ENCODE measurements at regions not wholly inside any gene's neighbourhood (a gene's known extent, or its start where the extent isn't known, plus 50 kb on each side); places are given as distances from the start of the nearest gene placed in this dataset.

- TF ChIP-seq RELB (IDR thresholded peaks at IDR 0.05; ENCODE audit: low read depth) (no peak), SMAD5 (IDR thresholded peaks at IDR 0.05; ENCODE audit: low read depth) (no peak)
These were observed 511.2 kb upstream of the RAG2 start (continued) for GRCh38 chr11:37109286-37109585.

- DNase-seq (ENCODE audit: low read depth, low spot score) (no peak), FAIRE-seq (no peak), ATAC-seq (no peak)
- TF ChIP-seq PAX5 (IDR thresholded peaks at IDR 0.05; ENCODE audit: borderline replicate concordance, low read depth, low read length): no peak
- TF ChIP-seq TCF7 (IDR thresholded peaks at IDR 0.05; ENCODE audit: borderline replicate concordance): no peak
- no peak for TF ChIP-seq ZNF217 (IDR thresholded peaks at IDR 0.05)
- no peak for TF ChIP-seq JUNB (IDR thresholded peaks at IDR 0.05)
- TF ChIP-seq MXI1 (IDR thresholded peaks at IDR 0.05; ENCODE audit: low read depth, low read length): no peak
- TF ChIP-seq RFX5 (IDR thresholded peaks at IDR 0.05; ENCODE audit: low read depth, low read length): no peak
- no peak for TF ChIP-seq BCL11A (IDR thresholded peaks at IDR 0.05; ENCODE audit: low read depth, low read length)
- TF ChIP-seq CEBPB (IDR thresholded peaks at IDR 0.05; ENCODE audit: borderline replicate concordance in 1 of 2, low read depth in 2 of 2, low read length in 2 of 2): no peak
- Histone ChIP-seq H4K20me1 (ENCODE audit: control insufficient read depth, insufficient read depth) (no peaks in the 10 kb centered on the region), H3K4me3 (no peak overlapping the region), H3K9ac (ENCODE audit: control insufficient read depth, insufficient read depth, low read length) (no peak overlapping the region), H3K36me3 (ENCODE audit: control insufficient read depth in 2 of 2, insufficient read depth in 2 of 2, low read length in 1 of 2) (no peaks in the 10 kb centered on the region), H2AFZ (ENCODE audit: control insufficient read depth, low read depth, low read length) (no peak overlapping the region), H3K27ac (ENCODE audit: control insufficient read depth, insufficient read depth) (no peak overlapping the region), H3K4me1 (ENCODE audit: control insufficient read depth, insufficient read depth, low read length) (no peaks in the 10 kb centered on the region), H3K4me2 (ENCODE audit: control insufficient read depth, insufficient read depth) (no peak overlapping the region), H3K9me3 (replicated peaks; ENCODE audit: control insufficient read depth, insufficient read depth, low read length) (no peaks in the 10 kb centered on the region), H3K27me3 (replicated peaks in 1 of 2; ENCODE audit: control insufficient read depth in 2 of 2, insufficient read depth in 2 of 2, low read length in 1 of 2) (no peaks in the 10 kb centered on the region), H3K79me2 (ENCODE audit: control insufficient read depth, insufficient read depth, low read length) (no peaks in the 10 kb centered on the region)
- POLR2A ChIA-PET: no interaction called here
- intact Hi-C loops (cut with micrococcal nuclease; ENCODE audit: unreplicated experiment) (no loop called here), in situ Hi-C loops (cut with MboI) (no loop called here)
- RAD21 ChIA-PET (ENCODE audit: unreplicated experiment): no interaction called here
- no TSS peak for BruUV-seq (replicated peaks)
- SMC1A ChIA-PET (ENCODE audit: uncharacterized antibody, unreplicated experiment): interaction anchor here (0.6 kb wide), 1 partner anchor 12 kb away, joined by 3 read pairs; no protein-coding TSS in a partner anchor
- WGBS (ENCODE audit: insufficient coverage, insufficient replicate concordance, low lambda C conversion rate, missing lambda C conversion rate): 19% methylated on average over 6 of the region's 6 CpGs
- CTCF ChIA-PET: no interaction called here
These were observed 510.6 kb upstream of the RAG2 start for GRCh38 chr11:37108436-37109285.

All from GM12878 (cell line).